IMR-90 (cell line): ENCODE measurements at regions not wholly inside any gene's neighbourhood (a gene's known extent, or its start where the extent isn't known, plus 50 kb on each side); places are given as distances from the start of the nearest gene placed in this dataset.

Experiments used
- ATAC-seq: fragments of 200-7000 bp; cut with Tn5 transposase; 2 replicates; pipeline ENCODE4 v1.9.1; 2020; ENCODE audit warnings: low read depth, mild to moderate bottlenecking, moderate library complexity
- BruUV-seq: library from RNA; stranded (reverse); fragments of 400-500 nt; replicated peaks from 2 replicates; lab custom pipeline; 2021; lab: Mats Ljungman, UMichigan
- CTCF ChIA-PET: fragments of 300-600 bp; formaldehyde crosslinking; extraction: SDS; loops from one replicate; lab custom pipeline; 2021; ENCODE audit warnings: antibody characterized with exemption; lab: Yijun Ruan, JAX
- POLR2A ChIA-PET: fragments of 300-600 bp; sonication (Branson Sonifier 250); formaldehyde crosslinking; loops from one replicate; lab custom pipeline; 2022; ENCODE audit warnings: antibody characterized with exemption; ENCODE audit not compliant: unreplicated experiment; lab: Charles Lee
- DNase-seq: peaks from one replicate; pipeline ENCODE4 v3.0.0; 2013
- H2AFZ ChIP-seq: replicated peaks from 2 replicates; pipeline ENCODE3; 2013; ENCODE audit warnings: low read length, mild to moderate bottlenecking; ENCODE audit not compliant: poor library complexity
- H2AK5ac ChIP-seq: 2 replicates; pipeline ENCODE4 v1.6.1; 2013; ENCODE audit warnings: low read depth, low read length, inconsistent platforms
- H2AK9ac ChIP-seq: replicated peaks from 2 replicates; pipeline ENCODE3; 2013; ENCODE audit warnings: mild to moderate bottlenecking, low read depth, low read length, moderate library complexity; ENCODE audit not compliant: poor library complexity
- H2BK120ac ChIP-seq: 2 replicates; pipeline ENCODE4 v1.6.1; 2013; ENCODE audit warnings: low read depth, low read length, inconsistent platforms
- H2BK15ac ChIP-seq: 3 replicates; pipeline ENCODE4 v1.6.1; 2013; ENCODE audit warnings: low read depth, low read length, inconsistent platforms
- H2BK20ac ChIP-seq: 2 replicates; pipeline ENCODE4 v1.6.1; 2013; ENCODE audit warnings: low read depth, mild to moderate bottlenecking, inconsistent platforms, low read length, moderate library complexity
- H2BK5ac ChIP-seq: 2 replicates; pipeline ENCODE4 v1.6.1; 2013; ENCODE audit warnings: mild to moderate bottlenecking, low read depth, low read length, inconsistent platforms; ENCODE audit not compliant: poor library complexity, severe bottlenecking
- H3K14ac ChIP-seq: replicated peaks from 2 replicates; pipeline ENCODE4 v1.6.1; 2013; ENCODE audit warnings: low read depth, low read length, inconsistent platforms
- H3K18ac ChIP-seq: 2 replicates; pipeline ENCODE4 v1.6.1; 2013; ENCODE audit warnings: low read depth, low read length, control low read depth
- H3K23ac ChIP-seq: 2 replicates; pipeline ENCODE4 v1.6.1; 2013; ENCODE audit warnings: low read depth, low read length, inconsistent platforms
- H3K27ac ChIP-seq: 2 replicates; pipeline ENCODE4 v1.5.1; 2013; ENCODE audit warnings: mild to moderate bottlenecking, control low read depth, low read length; ENCODE audit not compliant: insufficient read depth
- H3K27me3 ChIP-seq: 2 replicates; pipeline ENCODE4 v1.6.1; 2013; ENCODE audit warnings: low read length; ENCODE audit not compliant: control insufficient read depth, insufficient read depth
- H3K36me3 ChIP-seq: 2 replicates; pipeline ENCODE4 v1.6.1; 2013; ENCODE audit warnings: low read length, mixed read lengths; ENCODE audit not compliant: control insufficient read depth, insufficient read depth
- H3K4ac ChIP-seq: 2 replicates; pipeline ENCODE4 v1.6.1; 2013; ENCODE audit warnings: low read depth, low read length, inconsistent platforms
- H3K4me1 ChIP-seq: 2 replicates; pipeline ENCODE4 v1.6.1; 2013; ENCODE audit warnings: low read length, mixed read lengths; ENCODE audit not compliant: control insufficient read depth, insufficient read depth
- H3K4me2 ChIP-seq: 2 replicates; pipeline ENCODE4 v1.6.1; 2013; ENCODE audit warnings: low read depth, mild to moderate bottlenecking, control low read depth, low read length, moderate library complexity
- H3K4me3 ChIP-seq: 2 replicates; pipeline ENCODE4 v1.5.1; 2013; ENCODE audit warnings: low read depth, mild to moderate bottlenecking, control low read depth, low read length, moderate library complexity; ENCODE audit not compliant: insufficient read depth
- H3K56ac ChIP-seq: 2 replicates; pipeline ENCODE4 v1.6.1; 2013; ENCODE audit warnings: low read length, inconsistent platforms; ENCODE audit not compliant: insufficient read depth; ENCODE audit errors: extremely low read depth
- H3K79me1 ChIP-seq, 2 experiments: 2 replicates each; pipeline ENCODE4 v1.6.1; 2013; ENCODE audit warnings: low read length in 2 of 2, inconsistent platforms in 1 of 2, low read depth in 1 of 2
- H3K9ac ChIP-seq: 2 replicates; pipeline ENCODE4 v1.6.1; 2013; ENCODE audit warnings: low read depth, low read length, control low read depth
- H3K9me1 ChIP-seq: 2 replicates; pipeline ENCODE4 v1.6.1; 2013; ENCODE audit warnings: low read length, inconsistent platforms; ENCODE audit not compliant: insufficient read depth
- H3K9me3 ChIP-seq: 2 replicates; pipeline ENCODE4 v1.6.1; 2013; ENCODE audit warnings: low read length; ENCODE audit not compliant: control insufficient read depth, insufficient read depth
- H4K20me1 ChIP-seq: 2 replicates; pipeline ENCODE4 v1.6.1; 2013; ENCODE audit warnings: low read length, inconsistent platforms; ENCODE audit not compliant: insufficient read depth
- H4K5ac ChIP-seq: 2 replicates; pipeline ENCODE4 v1.6.1; 2013; ENCODE audit warnings: mild to moderate bottlenecking, low read depth, low read length, control low read depth
- H4K8ac ChIP-seq, 2 experiments: 2 replicates each; pipeline ENCODE4 v1.6.1; 2013; ENCODE audit warnings: low read depth in 2 of 2, low read length in 2 of 2, control low read depth in 1 of 2, inconsistent platforms in 1 of 2
- H4K91ac ChIP-seq: 2 replicates; pipeline ENCODE4 v1.6.1; 2013; ENCODE audit warnings: low read depth, low read length, inconsistent platforms; ENCODE audit not compliant: insufficient read depth
- BHLHE40 ChIP-seq: fragments of 150-350 bp; IDR thresholded peaks from 2 replicates; pipeline ENCODE4 v1.6.1; 2016; ENCODE audit warnings: mild to moderate bottlenecking, low read depth, low read length
- CHD1 ChIP-seq: IDR thresholded peaks from 2 replicates; pipeline ENCODE4 v1.6.1; 2012; ENCODE audit warnings: low read depth, low read length, improper control_type of control experiment
- MAFK ChIP-seq: IDR thresholded peaks from 2 replicates; pipeline ENCODE4 v1.6.1; 2012; ENCODE audit warnings: low read depth, low read length, improper control_type of control experiment
- MXI1 ChIP-seq: IDR thresholded peaks from 2 replicates; pipeline ENCODE4 v1.6.1; 2012; ENCODE audit warnings: low read depth, mild to moderate bottlenecking, low read length, moderate library complexity, borderline replicate concordance
- NFE2L2 ChIP-seq: fragments of 150-350 bp; IDR thresholded peaks from 2 replicates; pipeline ENCODE4 v1.6.1; 2016; ENCODE audit warnings: low read depth, mild to moderate bottlenecking, low read length
- POLR2A ChIP-seq: IDR thresholded peaks from 2 replicates; pipeline ENCODE4 v1.6.1; 2012; ENCODE audit warnings: mild to moderate bottlenecking, low read depth, low read length
- RAD21 ChIP-seq: IDR thresholded peaks from 2 replicates; pipeline ENCODE4 v1.6.1; 2012; ENCODE audit warnings: low read length, improper control_type of control experiment
- RFX5 ChIP-seq: IDR thresholded peaks from 2 replicates; pipeline ENCODE4 v1.8.0; 2012; ENCODE audit warnings: low read depth, mild to moderate bottlenecking, low read length, moderate library complexity
- WGBS, 2 experiments: methylation state at CpG; one replicate each; pipeline versions ENCODE4 v1.1.5 to v1.1.7; 2013; ENCODE audit warnings: missing lambda C conversion rate in 2 of 2; ENCODE audit not compliant: insufficient read length in 1 of 2; ENCODE audit errors: extremely low coverage in 2 of 2; 5-methylcytosine and 5-hydroxymethylcytosine counted together
- dilution Hi-C: fragments of 300-500 bp; cut with HindIII; formaldehyde crosslinking; loops from one replicate; pipeline ENCODE4 v1.14.3; 2018; ENCODE audit warnings: low sequenced_read_pairs; ENCODE audit not compliant: unreplicated experiment
- in situ Hi-C: fragments of 300-500 bp; cut with MboI; formaldehyde crosslinking; loops from 3 replicates; pipeline ENCODE4 v1.14.3; 2019; ENCODE audit warnings: low sequenced_read_pairs, inconsistent platforms, mixed read lengths
- intact Hi-C: fragments of 100-400 bp; cut with micrococcal nuclease; formaldehyde crosslinking; loops from 2 replicates; pipeline ENCODE4 v1.10.0; 2022
- TF ChIP-seq, protein P1 (sequence below): fragments of 150-350 bp; IDR thresholded peaks from 2 replicates; pipeline ENCODE4 v1.6.1; 2017; ENCODE audit warnings: mild to moderate bottlenecking, antibody characterized with exemption, low read length, low read depth

DNA sequence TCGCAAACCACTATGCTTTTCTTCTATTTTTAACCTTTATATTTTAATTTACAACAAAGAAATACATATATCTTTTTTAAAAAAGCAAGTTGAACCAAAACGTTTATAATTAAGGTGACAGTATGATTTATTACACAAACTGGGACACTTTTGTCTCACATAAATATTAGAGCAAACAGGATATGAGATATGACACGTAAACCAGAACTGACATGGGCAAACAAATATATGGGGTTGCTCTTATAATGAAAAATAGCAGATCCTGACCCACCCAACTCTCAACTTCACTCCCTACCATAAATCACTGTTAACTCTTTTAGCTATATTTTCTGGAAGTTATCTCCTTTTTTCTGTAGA, 177.0 kb upstream of the EDNRA start:
- no peak overlapping the region for H2AK5ac ChIP-seq
- no peak overlapping the region for H2BK15ac ChIP-seq
- H3K4me3 ChIP-seq = no peak overlapping the region
- no peak overlapping the region for H3K23ac ChIP-seq
- no peak overlapping the region for H4K5ac ChIP-seq
- TF ChIP-seq, protein P1, sequence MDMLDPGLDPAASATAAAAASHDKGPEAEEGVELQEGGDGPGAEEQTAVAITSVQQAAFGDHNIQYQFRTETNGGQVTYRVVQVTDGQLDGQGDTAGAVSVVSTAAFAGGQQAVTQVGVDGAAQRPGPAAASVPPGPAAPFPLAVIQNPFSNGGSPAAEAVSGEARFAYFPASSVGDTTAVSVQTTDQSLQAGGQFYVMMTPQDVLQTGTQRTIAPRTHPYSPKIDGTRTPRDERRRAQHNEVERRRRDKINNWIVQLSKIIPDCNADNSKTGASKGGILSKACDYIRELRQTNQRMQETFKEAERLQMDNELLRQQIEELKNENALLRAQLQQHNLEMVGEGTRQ = no peak
- TF ChIP-seq MAFK (no peak), POLR2A (no peak), RAD21 (no peak), CHD1 (no peak), RFX5 (no peak), NFE2L2 (no peak), BHLHE40 (no peak), MXI1 (no peak)
- intact Hi-C loops = no loop called here
- no TSS peak for BruUV-seq
- ChIA-PET POLR2A (no interaction called here), CTCF (no interaction called here)
- dilution Hi-C loops = no loop called here
- no peak overlapping the region for H3K9ac ChIP-seq
- H3K27me3 ChIP-seq = no peaks in the 10 kb centered on the region
- no peak overlapping the region for H3K4ac ChIP-seq
- H3K9me3 ChIP-seq = no peaks in the 10 kb centered on the region
- no peak overlapping the region for H2BK20ac ChIP-seq
- no peak overlapping the region for H4K8ac ChIP-seq
- no peak overlapping the region for H3K18ac ChIP-seq
- H3K56ac ChIP-seq = no peak overlapping the region
- H4K91ac ChIP-seq = no peak overlapping the region
- H3K36me3 ChIP-seq = no peaks in the 10 kb centered on the region
- H3K4me1 ChIP-seq = no peaks in the 10 kb centered on the region
- no peak overlapping the region for H2AK9ac ChIP-seq
- DNase-seq = no peak
- no peak overlapping the region for H2BK120ac ChIP-seq
- no peak overlapping the region for H3K14ac ChIP-seq
- no peaks in the 10 kb centered on the region for H3K79me1 ChIP-seq
- in situ Hi-C loops = no loop called here
- H4K20me1 ChIP-seq = no peaks in the 10 kb centered on the region
- H3K4me2 ChIP-seq = no peak overlapping the region
- WGBS, 2 experiments = 100% methylated on average over 1 of the region's 3 CpGs; no CpG with 5 or more reads in 1 of the 2 experiments
- no peaks in the 10 kb centered on the region for H3K9me1 ChIP-seq
- no peak overlapping the region for H2AFZ ChIP-seq
- no peak overlapping the region for H2BK5ac ChIP-seq
- no peak for ATAC-seq
- H3K27ac ChIP-seq = no peak overlapping the region
